ENCODE measurements at regions not wholly inside any gene's neighbourhood (a gene's known extent, or its start where the extent isn't known, plus 50 kb on each side); places are given as distances from the start of the nearest gene placed in this dataset.

DNA sequence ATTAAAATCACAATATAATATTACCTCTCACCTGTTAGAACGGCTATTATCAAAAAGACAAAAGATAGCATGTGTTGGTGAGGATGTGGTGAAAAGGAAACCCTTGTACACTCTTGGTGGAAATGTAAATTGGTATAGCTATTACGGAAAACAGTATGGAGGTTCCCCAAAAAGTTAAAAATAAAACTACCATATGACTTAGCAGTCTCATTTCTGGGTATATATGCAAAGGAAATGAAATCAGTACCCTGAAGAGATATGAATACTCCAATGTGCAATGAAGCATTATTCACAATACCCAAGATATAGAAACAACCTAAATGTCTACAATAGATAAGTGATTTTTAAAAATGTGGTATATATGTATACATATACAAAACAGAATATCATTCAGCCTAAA, 199.9 kb downstream of the SNX18 start:
- no peaks in the 10 kb centered on the region for H3K36me3 ChIP-seq (ENCODE audit: low read depth, low read length)
- no peaks in the 10 kb centered on the region for H4K20me1 ChIP-seq (ENCODE audit: low read length)
- H3F3A ChIP-seq (ENCODE audit: low read length, unreplicated experiment), result no peaks in the 10 kb centered on the region
- no peaks in the 10 kb centered on the region for H3K79me2 ChIP-seq (ENCODE audit: low read length)
- no peak overlapping the region for H3K4me3 ChIP-seq (ENCODE audit: low read length)
- POLR2A ChIA-PET (ENCODE audit: unreplicated experiment), result no interaction called here
- no peaks in the 10 kb centered on the region for H3K9me2 ChIP-seq (replicated peaks; ENCODE audit: low read length)
- intact Hi-C loops (cut with micrococcal nuclease), result no loop called here
- DNase-seq (no peak), ATAC-seq (no peak)
- no peaks in the 10 kb centered on the region for H3K27me3 ChIP-seq (ENCODE audit: low read length)
- H2AFZ ChIP-seq (ENCODE audit: low read length), result no peak overlapping the region
- no peaks in the 10 kb centered on the region for H3K4me1 ChIP-seq (ENCODE audit: insufficient read depth, low read length)
- H3K27ac ChIP-seq (ENCODE audit: low read length), result no peak overlapping the region
- no TSS peak for BruUV-seq (replicated peaks)
- no peak overlapping the region for H3K4me2 ChIP-seq (ENCODE audit: low read length)
- CTCF ChIA-PET, result no interaction called here
- H3K9ac ChIP-seq (ENCODE audit: low read length), result no peak overlapping the region
- no peaks in the 10 kb centered on the region for H3K9me3 ChIP-seq (ENCODE audit: low read length)
- TF ChIP-seq EZH2 (IDR thresholded peaks at IDR 0.05; ENCODE audit: low read length, unreplicated experiment) (no peak), EZH2phosphoT487 (IDR thresholded peaks at IDR 0.05; ENCODE audit: borderline replicate concordance, low read length) (no peak)
- TF ChIP-seq, protein P1, sequence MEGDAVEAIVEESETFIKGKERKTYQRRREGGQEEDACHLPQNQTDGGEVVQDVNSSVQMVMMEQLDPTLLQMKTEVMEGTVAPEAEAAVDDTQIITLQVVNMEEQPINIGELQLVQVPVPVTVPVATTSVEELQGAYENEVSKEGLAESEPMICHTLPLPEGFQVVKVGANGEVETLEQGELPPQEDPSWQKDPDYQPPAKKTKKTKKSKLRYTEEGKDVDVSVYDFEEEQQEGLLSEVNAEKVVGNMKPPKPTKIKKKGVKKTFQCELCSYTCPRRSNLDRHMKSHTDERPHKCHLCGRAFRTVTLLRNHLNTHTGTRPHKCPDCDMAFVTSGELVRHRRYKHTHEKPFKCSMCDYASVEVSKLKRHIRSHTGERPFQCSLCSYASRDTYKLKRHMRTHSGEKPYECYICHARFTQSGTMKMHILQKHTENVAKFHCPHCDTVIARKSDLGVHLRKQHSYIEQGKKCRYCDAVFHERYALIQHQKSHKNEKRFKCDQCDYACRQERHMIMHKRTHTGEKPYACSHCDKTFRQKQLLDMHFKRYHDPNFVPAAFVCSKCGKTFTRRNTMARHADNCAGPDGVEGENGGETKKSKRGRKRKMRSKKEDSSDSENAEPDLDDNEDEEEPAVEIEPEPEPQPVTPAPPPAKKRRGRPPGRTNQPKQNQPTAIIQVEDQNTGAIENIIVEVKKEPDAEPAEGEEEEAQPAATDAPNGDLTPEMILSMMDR (conservative IDR thresholded peaks at IDR 0.05; ENCODE audit: low read depth, low read length), result no peak

DNA sequence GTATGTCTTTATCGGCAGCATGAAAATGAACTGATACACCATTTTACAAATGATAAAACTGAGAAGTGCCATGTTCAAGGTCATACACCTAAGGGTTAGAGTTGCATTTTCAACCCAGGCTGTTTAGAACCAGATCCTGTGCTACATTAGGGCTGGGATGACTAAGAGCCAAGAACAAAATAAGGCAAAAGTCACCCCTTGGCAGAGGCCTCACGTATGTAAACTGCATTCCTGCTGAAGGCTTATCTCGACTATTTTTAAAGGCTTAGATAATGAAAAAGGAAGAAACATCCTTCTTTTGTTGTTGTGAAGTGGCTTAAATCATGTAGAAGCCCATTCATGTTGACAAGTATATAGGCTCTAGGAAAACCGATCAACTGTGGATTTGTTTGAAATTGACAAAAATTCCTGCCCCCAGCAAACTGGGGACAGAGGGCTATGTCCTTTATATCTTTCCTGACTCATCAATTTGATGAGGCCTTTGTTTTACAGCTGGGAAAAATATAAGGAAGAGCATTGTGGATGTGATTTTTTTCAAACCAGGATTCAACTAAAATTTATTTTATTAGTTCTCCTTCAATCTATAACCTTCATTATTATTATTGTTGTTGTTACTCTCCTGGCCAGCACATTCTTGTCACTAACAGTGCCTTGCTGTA, 196.5 kb downstream of the SNX18 start:
- H3F3A ChIP-seq (ENCODE audit: low read length, unreplicated experiment), result no peaks in the 10 kb centered on the region
- no peak overlapping the region for H3K27ac ChIP-seq (ENCODE audit: low read length)
- no peaks in the 10 kb centered on the region for H3K9me3 ChIP-seq (ENCODE audit: low read length)
- no peaks in the 10 kb centered on the region for H3K27me3 ChIP-seq (ENCODE audit: low read length)
- ChIA-PET POLR2A (ENCODE audit: unreplicated experiment) (no interaction called here), CTCF (no interaction called here)
- H3K4me1 ChIP-seq (ENCODE audit: insufficient read depth, low read length), result no peaks in the 10 kb centered on the region
- H2AFZ ChIP-seq (ENCODE audit: low read length), result no peak overlapping the region
- no peaks in the 10 kb centered on the region for H4K20me1 ChIP-seq (ENCODE audit: low read length)
- ATAC-seq, result no peak
- H3K36me3 ChIP-seq (ENCODE audit: low read depth, low read length), result no peaks in the 10 kb centered on the region
- no peaks in the 10 kb centered on the region for H3K79me2 ChIP-seq (ENCODE audit: low read length)
- no peak overlapping the region for H3K9ac ChIP-seq (ENCODE audit: low read length)
- no peak overlapping the region for H3K4me3 ChIP-seq (ENCODE audit: low read length)
- no peak for DNase-seq
- TF ChIP-seq, protein P1 (conservative IDR thresholded peaks at IDR 0.05; ENCODE audit: low read depth, low read length), result no peak
- TF ChIP-seq EZH2phosphoT487 (IDR thresholded peaks at IDR 0.05; ENCODE audit: borderline replicate concordance, low read length), result no peak
- no peak for TF ChIP-seq EZH2 (IDR thresholded peaks at IDR 0.05; ENCODE audit: low read length, unreplicated experiment)
- intact Hi-C loops (cut with micrococcal nuclease), result no loop called here
- H3K9me2 ChIP-seq (replicated peaks; ENCODE audit: low read length), result no peaks in the 10 kb centered on the region
- no peak overlapping the region for H3K4me2 ChIP-seq (ENCODE audit: low read length)
- BruUV-seq (replicated peaks), result no TSS peak

DNA sequence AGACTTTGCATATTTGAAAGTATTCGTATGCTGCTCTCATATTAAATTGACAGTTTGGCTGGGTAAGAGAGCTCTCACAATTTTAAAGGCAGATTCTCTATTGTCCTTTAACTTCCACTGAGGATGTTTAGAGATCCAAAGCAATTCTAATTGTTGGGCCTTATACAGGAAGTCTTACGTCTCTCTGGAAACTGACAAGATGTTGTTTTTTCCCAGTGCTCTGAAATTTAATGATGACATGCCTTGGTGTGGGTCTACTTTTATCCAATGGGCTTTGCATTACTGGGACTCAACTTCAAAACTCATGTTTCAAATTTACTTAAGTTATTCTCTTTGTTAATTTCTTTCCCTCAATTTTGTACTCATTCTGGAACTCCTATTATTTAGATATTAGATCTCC, 191.5 kb downstream of the SNX18 start:
- H2AFZ ChIP-seq (ENCODE audit: low read length), result no peak overlapping the region
- no peak overlapping the region for H3K9ac ChIP-seq (ENCODE audit: low read length)
- H3K27me3 ChIP-seq (ENCODE audit: low read length), result no peaks in the 10 kb centered on the region
- H3K79me2 ChIP-seq (ENCODE audit: low read length), result no peaks in the 10 kb centered on the region
- DNase-seq (no peak), ATAC-seq (no peak)
- no peak for TF ChIP-seq EZH2phosphoT487 (IDR thresholded peaks at IDR 0.05; ENCODE audit: borderline replicate concordance, low read length)
- TF ChIP-seq, protein P1 (conservative IDR thresholded peaks at IDR 0.05; ENCODE audit: low read depth, low read length), result no peak
- no peak for TF ChIP-seq EZH2 (IDR thresholded peaks at IDR 0.05; ENCODE audit: low read length, unreplicated experiment)
- intact Hi-C loops (cut with micrococcal nuclease), result loop anchor here (10.0 kb wide), 1 partner anchor 184 kb away; no protein-coding TSS in a partner anchor
- no peaks in the 10 kb centered on the region for H3K4me1 ChIP-seq (ENCODE audit: insufficient read depth, low read length)
- H3K36me3 ChIP-seq (ENCODE audit: low read depth, low read length), result no peaks in the 10 kb centered on the region
- H3K9me3 ChIP-seq (ENCODE audit: low read length), result no peaks in the 10 kb centered on the region
- H3K4me2 ChIP-seq (ENCODE audit: low read length), result no peak overlapping the region
- POLR2A ChIA-PET (ENCODE audit: unreplicated experiment), result no interaction called here
- H3F3A ChIP-seq (ENCODE audit: low read length, unreplicated experiment), result no peaks in the 10 kb centered on the region
- H3K9me2 ChIP-seq (replicated peaks; ENCODE audit: low read length), result no peaks in the 10 kb centered on the region
- CTCF ChIA-PET, result no interaction called here
- no peaks in the 10 kb centered on the region for H4K20me1 ChIP-seq (ENCODE audit: low read length)
- no peak overlapping the region for H3K4me3 ChIP-seq (ENCODE audit: low read length)
- no peak overlapping the region for H3K27ac ChIP-seq (ENCODE audit: low read length)
- no TSS peak for BruUV-seq (replicated peaks)
